ENCODE measurements at regions not wholly inside any gene's neighbourhood (a gene's known extent, or its start where the extent isn't known, plus 50 kb on each side); places are given as distances from the start of the nearest gene placed in this dataset.

DNA sequence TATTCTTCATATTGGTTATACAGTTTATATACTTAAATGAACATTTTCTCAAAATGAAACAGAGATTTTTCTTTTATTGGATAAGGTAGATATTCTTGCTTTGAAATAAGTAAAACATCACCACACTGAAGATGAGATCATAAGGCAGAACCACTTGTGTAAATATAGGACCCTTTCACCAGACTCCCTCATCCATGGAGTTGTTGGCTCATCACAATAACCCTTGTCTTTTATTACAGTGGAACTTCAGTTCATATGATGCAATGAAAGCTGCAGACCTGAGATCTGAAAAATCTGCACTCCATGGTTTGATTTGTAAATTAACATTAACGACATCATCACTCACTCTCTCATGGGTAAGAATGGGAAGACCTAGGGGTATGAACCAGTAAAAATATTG, 51.9 kb upstream of the DBX2 start:
- no peak overlapping the region for H3K23ac ChIP-seq (ENCODE audit: low read depth, low read length)
- no peaks in the 10 kb centered on the region for H3K9me1 ChIP-seq (ENCODE audit: insufficient read depth, low read length)
- H4K8ac ChIP-seq (ENCODE audit: low read depth in 2 of 2, low read length in 2 of 2), result no peak overlapping the region
- no TSS peak for BruUV-seq (replicated peaks)
- H3K9ac ChIP-seq (ENCODE audit: low read depth, low read length), result no peak overlapping the region
- no peaks in the 10 kb centered on the region for H4K20me1 ChIP-seq (ENCODE audit: insufficient read depth, low read length)
- in situ Hi-C loops (cut with MboI; ENCODE audit: low sequenced_read_pairs), result no loop called here
- no peak for TF ChIP-seq MAFK (IDR thresholded peaks at IDR 0.05; ENCODE audit: low read depth, low read length)
- TF ChIP-seq MAZ (IDR thresholded peaks at IDR 0.05; ENCODE audit: borderline replicate concordance, low read depth, low read length), result no peak
- TF ChIP-seq, protein P1, sequence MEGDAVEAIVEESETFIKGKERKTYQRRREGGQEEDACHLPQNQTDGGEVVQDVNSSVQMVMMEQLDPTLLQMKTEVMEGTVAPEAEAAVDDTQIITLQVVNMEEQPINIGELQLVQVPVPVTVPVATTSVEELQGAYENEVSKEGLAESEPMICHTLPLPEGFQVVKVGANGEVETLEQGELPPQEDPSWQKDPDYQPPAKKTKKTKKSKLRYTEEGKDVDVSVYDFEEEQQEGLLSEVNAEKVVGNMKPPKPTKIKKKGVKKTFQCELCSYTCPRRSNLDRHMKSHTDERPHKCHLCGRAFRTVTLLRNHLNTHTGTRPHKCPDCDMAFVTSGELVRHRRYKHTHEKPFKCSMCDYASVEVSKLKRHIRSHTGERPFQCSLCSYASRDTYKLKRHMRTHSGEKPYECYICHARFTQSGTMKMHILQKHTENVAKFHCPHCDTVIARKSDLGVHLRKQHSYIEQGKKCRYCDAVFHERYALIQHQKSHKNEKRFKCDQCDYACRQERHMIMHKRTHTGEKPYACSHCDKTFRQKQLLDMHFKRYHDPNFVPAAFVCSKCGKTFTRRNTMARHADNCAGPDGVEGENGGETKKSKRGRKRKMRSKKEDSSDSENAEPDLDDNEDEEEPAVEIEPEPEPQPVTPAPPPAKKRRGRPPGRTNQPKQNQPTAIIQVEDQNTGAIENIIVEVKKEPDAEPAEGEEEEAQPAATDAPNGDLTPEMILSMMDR (conservative IDR thresholded peaks at IDR 0.05; ENCODE audit: low read depth, low read length), result no peak
- TF ChIP-seq, protein P2, sequence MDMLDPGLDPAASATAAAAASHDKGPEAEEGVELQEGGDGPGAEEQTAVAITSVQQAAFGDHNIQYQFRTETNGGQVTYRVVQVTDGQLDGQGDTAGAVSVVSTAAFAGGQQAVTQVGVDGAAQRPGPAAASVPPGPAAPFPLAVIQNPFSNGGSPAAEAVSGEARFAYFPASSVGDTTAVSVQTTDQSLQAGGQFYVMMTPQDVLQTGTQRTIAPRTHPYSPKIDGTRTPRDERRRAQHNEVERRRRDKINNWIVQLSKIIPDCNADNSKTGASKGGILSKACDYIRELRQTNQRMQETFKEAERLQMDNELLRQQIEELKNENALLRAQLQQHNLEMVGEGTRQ (IDR thresholded peaks at IDR 0.05; ENCODE audit: low read depth, low read length), result no peak
- TF ChIP-seq SMC3 (IDR thresholded peaks at IDR 0.05; ENCODE audit: low read depth, low read length), result no peak
- no peak for TF ChIP-seq FOS (IDR thresholded peaks at IDR 0.05; ENCODE audit: low read depth, low read length)
- no peak for TF ChIP-seq RCOR1 (IDR thresholded peaks at IDR 0.05; ENCODE audit: insufficient replicate concordance, low read length)
- TF ChIP-seq RAD21 (IDR thresholded peaks at IDR 0.05; ENCODE audit: low read length), result no peak
- TF ChIP-seq MXI1 (IDR thresholded peaks at IDR 0.05; ENCODE audit: borderline replicate concordance, low read depth, low read length), result no peak
- TF ChIP-seq CEBPB (IDR thresholded peaks at IDR 0.05; ENCODE audit: low read depth, low read length), result no peak
- H3K56ac ChIP-seq (ENCODE audit: extremely low read depth, insufficient read depth, low read length), result no peak overlapping the region
- no peak overlapping the region for H2AK5ac ChIP-seq (ENCODE audit: low read depth, low read length)
- no peak overlapping the region for H2BK120ac ChIP-seq (ENCODE audit: low read depth, low read length)
- POLR2A ChIA-PET (ENCODE audit: unreplicated experiment), result no interaction called here
- H3K18ac ChIP-seq (ENCODE audit: low read depth, low read length), result no peak overlapping the region
- H3K14ac ChIP-seq (replicated peaks; ENCODE audit: low read depth, low read length), result no peak overlapping the region
- no peaks in the 10 kb centered on the region for H3K36me3 ChIP-seq (ENCODE audit: control insufficient read depth, insufficient read depth, low read length)
- H2AK9ac ChIP-seq (replicated peaks; ENCODE audit: low read depth, low read length, poor library complexity), result no peak overlapping the region
- H3K9me3 ChIP-seq (ENCODE audit: control insufficient read depth, insufficient read depth, low read length), result no peaks in the 10 kb centered on the region
- no peak overlapping the region for H3K27ac ChIP-seq (ENCODE audit: insufficient read depth, low read length)
- DNase-seq, result no peak
- no peaks in the 10 kb centered on the region for H3K27me3 ChIP-seq (ENCODE audit: control insufficient read depth, insufficient read depth, low read length)
- CTCF ChIA-PET, result no interaction called here
- no peaks in the 10 kb centered on the region for H3K79me1 ChIP-seq (ENCODE audit: low read depth in 1 of 2, low read length in 2 of 2)
- no CpG with 5 or more reads among the region's 1 CpG for WGBS, 2 experiments (ENCODE audit: extremely low coverage in 2 of 2, insufficient read length in 1 of 2)
- no peak overlapping the region for H3K4me3 ChIP-seq (ENCODE audit: insufficient read depth, low read depth, low read length)
- no peaks in the 10 kb centered on the region for H3K4me1 ChIP-seq (ENCODE audit: control insufficient read depth, insufficient read depth, low read length)
- no peak overlapping the region for H2BK20ac ChIP-seq (ENCODE audit: low read depth, low read length)
- H2BK15ac ChIP-seq (ENCODE audit: low read depth, low read length), result no peak overlapping the region
- H3K4me2 ChIP-seq (ENCODE audit: low read depth, low read length), result no peak overlapping the region
- ATAC-seq (ENCODE audit: low read depth), result no peak
- H4K5ac ChIP-seq (ENCODE audit: low read depth, low read length), result no peak overlapping the region
- no peak overlapping the region for H2BK5ac ChIP-seq (ENCODE audit: low read depth, low read length, poor library complexity, severe bottlenecking)
- intact Hi-C loops (cut with micrococcal nuclease), result loop anchor here (10.0 kb wide), 1 partner anchor 58 kb away; no protein-coding TSS in a partner anchor
- no peak overlapping the region for H4K91ac ChIP-seq (ENCODE audit: insufficient read depth, low read depth, low read length)
- no peak overlapping the region for H2AFZ ChIP-seq (replicated peaks; ENCODE audit: low read length, poor library complexity)
- dilution Hi-C loops (cut with HindIII; ENCODE audit: low sequenced_read_pairs, unreplicated experiment), result no loop called here
- H3K4ac ChIP-seq (ENCODE audit: low read depth, low read length), result no peak overlapping the region
